ENCODE measurements at regions not wholly inside any gene's neighbourhood (a gene's known extent, or its start where the extent isn't known, plus 50 kb on each side); places are given as distances from the start of the nearest gene placed in this dataset.

GRCh38 chr10:128964100-128964403 is 503.0 kb upstream of the MGMT start:
- TF ChIP-seq CTCF (IDR thresholded peaks at IDR 0.05): no peak
- TF ChIP-seq POLR2A (IDR thresholded peaks at IDR 0.05): no peak

Measured in ovary (tissue), 3 donors.